Upper lobe of left lung (tissue), 6 donors: ENCODE measurements at regions not wholly inside any gene's neighbourhood (a gene's known extent, or its start where the extent isn't known, plus 50 kb on each side); places are given as distances from the start of the nearest gene placed in this dataset.

Source experiments
- ATAC-seq, 2 donors: fragments of 200-7000 bp; cut with Tn5 transposase; one replicate each; pipeline ENCODE4 v1.9.1; 2022; ENCODE audit warnings: mild to moderate bottlenecking in 2 of 2, moderate library complexity in 2 of 2; ENCODE audit not compliant: low FRiP score in 2 of 2
- DNase-seq, 2 donors: peaks; one replicate each; pipeline ENCODE4 v3.0.0-alpha.2; 2019 to 2020
- H3K27ac ChIP-seq, 4 donors: fragments of 200-600 bp; sonication (generic); one replicate each; pipeline ENCODE4 v1.5.1; 2016 to 2019
- H3K27me3 ChIP-seq, 4 donors: fragments of 200-600 bp; sonication (generic); one replicate each; pipeline ENCODE4 v1.5.1; 2017 to 2019
- H3K36me3 ChIP-seq, 4 donors: fragments of 200-600 bp; sonication (generic); one replicate each; pipeline ENCODE4 v1.5.1; 2016 to 2019
- H3K4me1 ChIP-seq, 4 donors: fragments of 200-600 bp; sonication (generic); one replicate each; pipeline ENCODE4 v1.5.1; 2018 to 2019
- H3K4me3 ChIP-seq, 4 donors: fragments of 200-600 bp; sonication (generic); one replicate each; pipeline ENCODE4 v1.5.1; 2017 to 2019; ENCODE audit warnings: mild to moderate bottlenecking in 2 of 4, moderate library complexity in 1 of 4
- H3K9me3 ChIP-seq, 4 donors: fragments of 200-600 bp; sonication (generic); one replicate each; pipeline ENCODE4 v1.5.1; 2018 to 2019
- CTCF ChIP-seq, 6 experiments: fragments of 450-650 bp in 4 of 6; fragments of 200-600 bp in 2 of 6; sonication (generic) in 2 of 6; IDR thresholded peaks; one replicate each; pipeline ENCODE4 v1.5.1; 2016 to 2019; ENCODE audit warnings: antibody characterized with exemption in 6 of 6
- EP300 ChIP-seq, 4 donors: sonication (generic); formaldehyde crosslinking; IDR thresholded peaks; one replicate each; pipeline ENCODE4 v1.5.1; 2017; ENCODE audit warnings: antibody characterized with exemption in 4 of 4, control low read depth in 2 of 4
- POLR2A ChIP-seq, 4 donors: fragments of 450-650 bp; IDR thresholded peaks; one replicate each; pipeline ENCODE4 v1.5.1; 2016 to 2017; ENCODE audit warnings: antibody characterized with exemption in 4 of 4, mild to moderate bottlenecking in 2 of 4
- POLR2AphosphoS5 ChIP-seq, 2 donors: sonication (generic); formaldehyde crosslinking; IDR thresholded peaks; one replicate each; pipeline ENCODE4 v1.5.1; 2017; ENCODE audit warnings: antibody characterized with exemption in 2 of 2
- WGBS, 2 donors: methylation state at CpG; one replicate each; pipeline ENCODE4 v1.1.5; 2017 to 2018; 5-methylcytosine and 5-hydroxymethylcytosine counted together
- donor health status: DM: no; HTN: no; CAD: no; lungs with moderate emphysema.
- donor health status: DM: no; HTN: yes; CAD: no; lungs with severe emphysema.

GRCh38 chr11:15864026-15864805 lies 492.1 kb downstream of the SOX6 start:
- H3K9me3 ChIP-seq = no peaks in the 10 kb centered on the region
- DNase-seq = no peak
- H3K4me1 ChIP-seq = no peaks in the 10 kb centered on the region
- WGBS, 2 donors = 73 to 78% methylated on average over 5 of the region's 5 CpGs
- H3K36me3 ChIP-seq = no peaks in the 10 kb centered on the region
- no peak for ATAC-seq
- no peak overlapping the region for H3K4me3 ChIP-seq
- H3K27ac ChIP-seq = no peak overlapping the region
- TF ChIP-seq CTCF (IDR thresholded peaks at IDR 0.05) (no peak), POLR2AphosphoS5 (IDR thresholded peaks at IDR 0.05) (no peak), POLR2A (IDR thresholded peaks at IDR 0.05) (no peak), EP300 (IDR thresholded peaks at IDR 0.05) (no peak)
- H3K27me3 ChIP-seq = no peaks in the 10 kb centered on the region

- Histone ChIP-seq H3K4me1 (no peaks in the 10 kb centered on the region), H3K27ac (no peak overlapping the region), H3K27me3 (no peaks in the 10 kb centered on the region), H3K36me3 (no peaks in the 10 kb centered on the region), H3K4me3 (no peak overlapping the region), H3K9me3 (no peaks in the 10 kb centered on the region)
- TF ChIP-seq CTCF (IDR thresholded peaks at IDR 0.05) = no peak
- TF ChIP-seq POLR2AphosphoS5 (IDR thresholded peaks at IDR 0.05) = no peak
- TF ChIP-seq EP300 (IDR thresholded peaks at IDR 0.05) = no peak
- no peak for TF ChIP-seq POLR2A (IDR thresholded peaks at IDR 0.05)
- no peak for DNase-seq
- no peak for ATAC-seq
- WGBS, 2 donors = 78 to 79% methylated on average over 8 of the region's 8 CpGs
Measured at GRCh38 chr11:15865212-15865987, 490.9 kb downstream of the SOX6 start.

GRCh38 chr11:15867871-15868270 lies 488.5 kb downstream of the SOX6 start:
- no peak for ATAC-seq
- no peak for TF ChIP-seq CTCF (IDR thresholded peaks at IDR 0.05)
- no peak for TF ChIP-seq EP300 (IDR thresholded peaks at IDR 0.05)
- no peak for TF ChIP-seq POLR2A (IDR thresholded peaks at IDR 0.05)
- no peak for TF ChIP-seq POLR2AphosphoS5 (IDR thresholded peaks at IDR 0.05)

GRCh38 chr11:15870911-15871310 lies 485.4 kb downstream of the SOX6 start:
- Histone ChIP-seq H3K27ac (no peak overlapping the region), H3K36me3 (no peaks in the 10 kb centered on the region), H3K4me3 (no peak overlapping the region), H3K27me3 (no peaks in the 10 kb centered on the region), H3K4me1 (no peaks in the 10 kb centered on the region), H3K9me3 (no peaks in the 10 kb centered on the region)
- ATAC-seq (no peak), DNase-seq (no peak)
- 86 to 91% methylated on average over 4 of the region's 4 CpGs for WGBS, 2 donors
- TF ChIP-seq EP300 (IDR thresholded peaks at IDR 0.05) (no peak), POLR2AphosphoS5 (IDR thresholded peaks at IDR 0.05) (no peak), CTCF (IDR thresholded peaks at IDR 0.05) (no peak), POLR2A (IDR thresholded peaks at IDR 0.05) (no peak)

More at GRCh38 chr11:15867871-15868270, 488.5 kb downstream of the SOX6 start:
- no peak for DNase-seq
- no peaks in the 10 kb centered on the region for H3K36me3 ChIP-seq
- H3K4me3 ChIP-seq = no peak overlapping the region
- H3K9me3 ChIP-seq = no peaks in the 10 kb centered on the region
- no peaks in the 10 kb centered on the region for H3K27me3 ChIP-seq
- H3K4me1 ChIP-seq = no peaks in the 10 kb centered on the region
- no peak overlapping the region for H3K27ac ChIP-seq
